DMS153 treated with DMSO at 0.1 percent for 48 hours (cell line): ENCODE measurements at regions not wholly inside any gene's neighbourhood (a gene's known extent, or its start where the extent isn't known, plus 50 kb on each side); places are given as distances from the start of the nearest gene placed in this dataset.
A peak's percentile ranks its signal among the peaks of the same experiment; 100 is the strongest.

Source experiments
- DNase-seq: peaks from one replicate; lab custom pipeline; 2025; ENCODE audit not compliant: unreplicated experiment; lab: John Stamatoyannopoulos, UW

GRCh38 chr3:117495620-117496019 is 786.0 kb downstream of the TUSC7 start:
- no peak for DNase-seq

- no peak for DNase-seq
These were observed 789.8 kb downstream of the TUSC7 start for GRCh38 chr3:117499189-117499870.

GRCh38 chr3:117507958-117508357 is 798.4 kb downstream of the TUSC7 start:
- DNase-seq: no peak

DNA sequence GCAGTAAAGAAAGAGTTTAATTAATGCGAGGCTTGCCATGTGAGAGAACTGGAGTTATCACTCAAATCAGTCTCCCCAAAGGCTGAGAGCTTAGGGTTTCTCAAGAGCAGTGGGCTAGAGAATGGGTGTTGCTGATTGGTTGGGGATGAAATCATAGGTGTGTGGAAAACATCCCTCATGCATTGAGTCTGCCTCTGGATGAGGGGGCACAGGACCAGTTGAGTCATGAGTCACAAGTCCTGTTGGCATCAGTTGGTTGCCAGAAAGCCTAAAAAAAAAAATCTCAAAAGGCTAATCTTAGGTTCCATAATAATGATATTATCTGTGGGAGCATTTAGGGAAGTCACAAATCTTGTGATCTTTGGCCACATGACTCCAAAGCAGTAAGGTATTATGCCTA is 800.3 kb downstream of the TUSC7 start:
- no peak for DNase-seq

DNA sequence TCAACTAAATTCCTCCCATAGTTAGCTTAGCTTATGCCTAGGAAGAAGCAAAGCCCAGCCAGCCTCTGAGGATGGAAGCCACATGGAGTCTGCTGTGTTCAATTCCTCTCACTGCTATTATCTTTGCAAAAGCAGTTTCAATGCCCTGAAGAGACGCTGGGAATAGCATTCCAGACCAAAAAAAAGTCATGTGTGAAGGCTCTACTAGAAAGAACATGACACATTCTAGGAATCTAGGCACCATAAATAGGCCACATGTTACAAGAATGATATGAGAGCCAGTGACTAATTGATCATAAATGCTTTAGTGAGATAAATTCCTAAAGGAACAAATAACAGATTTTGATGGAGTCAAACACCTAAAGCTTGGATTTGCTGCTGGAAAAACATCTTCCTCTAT is 800.8 kb downstream of the TUSC7 start:
- DNase-seq: no peak

DNA sequence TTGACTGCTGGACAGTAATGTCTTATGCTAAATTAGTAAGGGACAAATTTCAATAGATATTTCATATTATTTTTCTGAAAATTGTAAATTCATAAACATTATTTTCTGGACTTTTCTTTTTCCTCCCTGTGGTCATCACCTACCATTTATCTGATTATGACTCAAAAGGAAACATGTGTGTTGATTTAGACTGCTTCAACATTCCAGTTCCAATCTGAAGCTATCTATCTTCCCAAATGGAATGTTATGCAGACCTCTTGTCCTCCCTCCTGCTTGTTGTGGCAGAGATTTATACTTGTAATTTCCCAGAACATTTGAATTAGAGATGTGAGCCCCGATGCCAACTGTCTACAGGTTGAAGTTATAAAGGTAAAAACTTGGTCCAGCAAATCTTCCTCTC is 803.4 kb downstream of the TUSC7 start:
- DNase-seq: no peak

- no peak for DNase-seq
These were observed 805.7 kb downstream of the TUSC7 start for GRCh38 chr3:117515309-117515708.

DNA sequence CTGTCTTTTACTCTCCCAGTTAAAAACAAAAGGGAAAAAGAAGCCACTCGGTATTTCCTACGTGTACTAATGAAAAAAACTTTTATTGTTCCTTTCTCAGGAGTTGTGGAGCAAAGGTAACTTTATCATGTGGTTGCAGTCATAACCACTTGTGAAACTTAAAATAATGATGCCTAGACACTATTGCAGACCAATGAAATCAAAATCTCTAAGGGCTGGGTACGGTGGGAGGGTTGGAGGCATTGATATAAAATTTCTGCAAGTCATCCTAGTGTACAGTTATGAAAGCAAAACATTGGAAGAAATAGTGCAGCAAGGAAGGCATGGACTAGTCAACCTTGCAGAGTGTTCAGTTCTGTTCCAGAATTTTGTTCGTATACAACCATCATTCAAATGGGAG is 808.8 kb downstream of the TUSC7 start:
- DNase-seq: no peak

- no peak for DNase-seq
These were observed 810.2 kb downstream of the TUSC7 start for GRCh38 chr3:117519776-117520175.

DNA sequence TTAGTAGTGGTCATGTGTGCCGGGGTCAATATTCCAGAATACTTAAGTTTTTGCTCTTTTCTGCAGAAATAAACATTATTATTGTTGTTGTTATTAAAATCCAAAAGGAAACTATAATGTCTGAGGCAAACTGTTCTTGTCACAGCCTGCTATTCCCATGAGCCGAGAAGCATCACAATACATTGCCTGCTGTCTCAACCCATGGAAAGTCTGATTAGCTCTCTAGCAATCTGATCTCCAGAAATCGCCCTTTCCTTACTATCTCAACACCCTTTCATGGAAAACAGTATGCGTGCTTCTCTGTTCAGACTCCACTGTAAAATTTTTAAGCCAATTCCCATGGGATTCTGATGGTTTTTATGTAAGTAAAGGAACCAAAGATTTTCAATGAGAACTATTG is 811.0 kb downstream of the TUSC7 start:
- no peak for DNase-seq

- no peak for DNase-seq
These were observed 813.8 kb downstream of the TUSC7 start for GRCh38 chr3:117523418-117523817.

DNA sequence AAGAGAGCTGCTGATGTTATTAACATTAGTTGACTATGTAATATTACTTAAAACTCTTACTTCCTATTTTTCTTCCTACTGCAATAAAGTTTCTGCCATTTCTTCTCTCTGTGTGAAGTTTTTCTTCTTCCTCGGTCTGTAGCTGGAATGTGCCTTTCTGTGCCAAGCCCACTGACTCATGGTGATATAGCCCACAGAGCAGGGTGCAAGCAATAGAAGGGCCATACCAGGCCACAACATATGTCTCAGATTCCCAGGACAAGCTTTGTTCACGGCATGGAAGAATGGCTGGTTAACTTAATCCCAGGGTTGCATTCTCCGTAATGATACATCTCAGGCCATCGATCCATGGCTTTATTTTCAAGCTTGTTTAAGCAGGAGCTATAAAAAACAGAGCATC is 815.3 kb downstream of the TUSC7 start:
- no peak for DNase-seq

GRCh38 chr3:117526470-117527079 is 817.0 kb downstream of the TUSC7 start:
- DNase-seq: peak; percentile 14

DNA sequence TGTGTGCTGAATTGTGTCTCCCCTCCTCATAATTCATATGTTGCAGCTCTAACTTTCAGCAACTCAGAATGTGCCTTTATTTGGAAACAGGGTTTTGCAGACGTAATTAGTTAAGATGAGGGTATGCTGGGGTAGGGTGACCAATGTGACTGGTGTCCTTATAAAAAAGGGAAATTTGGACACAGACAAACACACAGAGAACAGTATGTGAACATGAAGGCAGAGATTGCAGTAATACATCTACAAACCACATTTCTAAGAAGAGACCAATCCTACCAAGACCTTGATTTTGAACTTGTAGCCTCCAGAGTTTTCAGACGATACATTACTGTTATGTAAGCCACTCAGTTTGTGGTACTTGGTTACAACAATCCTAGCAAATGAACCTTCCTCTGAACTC is 817.8 kb downstream of the TUSC7 start:
- DNase-seq: no peak

DNA sequence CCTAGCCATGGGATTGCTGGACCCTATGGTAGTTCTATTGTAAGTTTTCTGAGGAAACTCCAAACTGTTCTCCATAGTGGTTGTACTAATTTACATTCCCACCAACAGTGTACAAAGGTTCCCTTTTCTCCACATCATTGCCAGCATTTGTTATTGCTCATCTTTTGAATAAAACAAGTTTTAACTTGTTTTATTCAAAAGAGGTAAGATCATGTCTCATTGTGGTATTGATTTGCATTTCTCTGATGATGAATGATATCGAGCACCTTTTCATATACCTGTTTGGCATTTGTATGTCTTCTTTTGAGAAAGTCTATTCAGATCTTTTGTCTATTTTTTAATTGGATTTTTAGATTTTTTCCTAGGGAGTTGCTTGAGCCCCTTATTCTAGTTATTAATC is 819.1 kb downstream of the TUSC7 start:
- DNase-seq: no peak

DNA sequence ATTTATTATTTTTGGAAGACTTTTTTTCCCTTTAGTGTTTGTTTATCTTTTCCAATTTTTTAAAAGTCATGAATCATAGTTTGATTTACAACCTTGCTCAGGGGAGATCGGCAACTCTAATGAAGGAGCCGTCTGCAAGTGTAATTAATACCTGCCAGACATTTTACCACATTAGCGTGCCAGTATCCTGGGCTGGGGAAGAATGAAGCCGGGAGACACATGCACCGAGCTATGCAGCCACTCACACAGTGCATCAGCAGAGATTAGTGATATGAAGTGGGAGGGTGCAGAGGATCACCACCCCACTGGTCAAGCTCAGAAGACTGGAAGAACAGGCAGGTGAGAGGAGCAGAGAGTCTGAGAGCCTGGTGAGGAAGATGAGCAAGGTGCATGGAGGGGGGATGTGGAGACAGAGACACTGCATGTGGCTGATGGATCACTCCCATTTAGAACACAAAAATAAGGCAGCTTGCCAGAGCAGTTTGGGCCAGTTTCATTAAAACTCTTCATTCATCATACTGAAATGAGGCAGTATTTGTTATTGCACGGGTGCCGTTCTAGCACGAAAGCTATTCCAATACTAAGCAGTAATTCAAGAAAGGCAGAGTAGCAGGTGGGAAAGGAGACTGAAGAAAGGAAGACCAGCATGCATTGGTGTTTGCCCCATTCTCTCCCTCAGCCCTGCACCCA is 821.6 kb downstream of the TUSC7 start:
- no peak for DNase-seq

GRCh38 chr3:117532268-117532667 is 822.7 kb downstream of the TUSC7 start:
- no peak for DNase-seq

DNA sequence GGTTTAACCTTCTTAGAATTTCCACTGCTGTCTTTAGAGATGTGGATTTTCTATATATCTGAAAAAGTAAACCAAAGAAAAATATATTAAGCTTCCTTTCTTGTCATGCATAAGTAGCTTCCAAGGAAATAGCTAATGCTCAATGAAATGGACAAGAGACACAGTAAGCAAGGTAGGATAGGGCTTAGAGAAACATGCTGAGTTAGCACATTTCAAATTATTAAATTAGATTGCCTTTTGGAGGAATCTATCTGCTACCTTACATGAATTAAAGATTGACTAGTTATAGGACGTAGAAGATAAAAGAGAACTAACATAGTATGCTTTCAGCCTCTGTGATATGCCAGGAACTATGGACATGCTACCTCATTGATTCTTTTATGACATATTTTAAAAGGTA is 824.6 kb downstream of the TUSC7 start:
- no peak for DNase-seq

GRCh38 chr3:117536006-117536405 is 826.4 kb downstream of the TUSC7 start:
- DNase-seq: no peak

DNA sequence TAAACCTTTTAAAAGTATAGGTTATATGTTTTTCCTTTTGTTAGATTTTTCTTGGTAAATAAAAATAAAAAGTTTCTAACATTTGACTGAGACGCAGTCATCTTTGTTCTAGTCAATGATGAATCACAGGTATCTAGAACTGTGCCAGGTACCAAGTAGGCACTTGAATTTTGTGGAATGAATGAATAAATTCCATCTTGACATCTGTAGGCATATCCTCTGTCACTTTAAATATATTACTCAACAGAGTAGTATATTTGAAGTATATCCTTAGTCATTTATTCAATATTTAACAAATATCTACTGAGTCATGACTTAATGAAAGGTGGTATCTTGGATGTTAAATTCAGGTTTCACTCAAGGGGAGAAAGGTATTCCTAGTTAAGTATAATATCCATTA is 828.4 kb downstream of the TUSC7 start:
- DNase-seq: no peak

GRCh38 chr3:117539729-117540128 is 830.1 kb downstream of the TUSC7 start:
- no peak for DNase-seq

- no peak for DNase-seq
These were observed 831.0 kb downstream of the TUSC7 start for GRCh38 chr3:117540597-117540996.

DNA sequence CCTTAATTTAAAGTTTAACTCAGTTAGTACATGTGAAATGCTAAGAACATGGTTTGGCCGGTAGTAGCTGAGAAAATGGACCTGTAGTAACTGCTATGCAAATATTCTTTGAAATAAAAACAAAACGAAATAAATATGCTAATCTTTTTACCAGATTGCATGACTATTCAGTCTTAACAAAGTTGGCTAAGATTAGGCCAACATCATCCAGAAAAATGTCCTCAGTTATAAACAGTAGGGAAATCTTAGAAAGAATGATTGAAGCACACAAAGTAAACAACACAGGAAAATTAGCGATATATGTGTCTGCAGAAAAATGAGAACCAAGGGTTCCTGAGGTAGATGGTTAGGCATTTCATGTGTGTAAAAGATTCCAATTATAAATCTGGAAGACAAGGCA is 832.1 kb downstream of the TUSC7 start:
- no peak for DNase-seq
